Ecto neural progenitor cell (in vitro differentiated cells): ENCODE measurements at regions not wholly inside any gene's neighbourhood (a gene's known extent, or its start where the extent isn't known, plus 50 kb on each side); places are given as distances from the start of the nearest gene placed in this dataset.

ENCODE experiments used
- DNase-seq: peaks from one replicate; pipeline ENCODE4 v3.0.0-alpha.2; 2018; ENCODE audit warnings: low spot score

- no peak for DNase-seq
Measured at GRCh38 chr1:208587110-208587509, 342.9 kb upstream of the PLXNA2 start.

- no peak for DNase-seq
Measured at GRCh38 chr1:208593306-208594006, 349.3 kb upstream of the PLXNA2 start.

GRCh38 chr1:208595236-208595635, 351.1 kb upstream of the PLXNA2 start:
- DNase-seq: no peak

- no peak for DNase-seq
Measured at GRCh38 chr1:208595745-208596144, 351.6 kb upstream of the PLXNA2 start.

GRCh38 chr1:208597571-208597970, 353.4 kb upstream of the PLXNA2 start:
- DNase-seq: no peak

- no peak for DNase-seq
Measured at GRCh38 chr1:208598021-208598420, 353.8 kb upstream of the PLXNA2 start.

- DNase-seq: no peak
Measured at GRCh38 chr1:208599063-208599462, 354.9 kb upstream of the PLXNA2 start.

- DNase-seq: no peak
Measured at GRCh38 chr1:208600456-208601190, 356.4 kb upstream of the PLXNA2 start.

- no peak for DNase-seq
Measured at GRCh38 chr1:208601561-208601960, 357.4 kb upstream of the PLXNA2 start.

- no peak for DNase-seq
Measured at GRCh38 chr1:208603721-208604120, 359.5 kb upstream of the PLXNA2 start.

- DNase-seq: no peak
Measured at GRCh38 chr1:208604295-208604694, 360.1 kb upstream of the PLXNA2 start.

GRCh38 chr1:208606959-208607358, 362.8 kb upstream of the PLXNA2 start:
- DNase-seq: no peak

- DNase-seq: no peak
Measured at GRCh38 chr1:208607616-208608015, 363.4 kb upstream of the PLXNA2 start.

GRCh38 chr1:208614610-208615009, 370.4 kb upstream of the PLXNA2 start:
- no peak for DNase-seq

GRCh38 chr1:208615371-208615770, 371.2 kb upstream of the PLXNA2 start:
- no peak for DNase-seq

- DNase-seq: no peak
Measured at GRCh38 chr1:208616776-208617175, 372.6 kb upstream of the PLXNA2 start.

- no peak for DNase-seq
Measured at GRCh38 chr1:208628022-208628914, 384.1 kb upstream of the PLXNA2 start.

GRCh38 chr1:208631092-208631491, 386.9 kb upstream of the PLXNA2 start:
- no peak for DNase-seq

GRCh38 chr1:208631506-208631905, 387.3 kb upstream of the PLXNA2 start:
- no peak for DNase-seq

GRCh38 chr1:208634346-208635140, 390.4 kb upstream of the PLXNA2 start:
- no peak for DNase-seq

- no peak for DNase-seq
Measured at GRCh38 chr1:208637181-208637580, 393.0 kb upstream of the PLXNA2 start.

GRCh38 chr1:208639382-208639781, 395.2 kb upstream of the PLXNA2 start:
- no peak for DNase-seq
